ENCODE measurements at regions not wholly inside any gene's neighbourhood (a gene's known extent, or its start where the extent isn't known, plus 50 kb on each side); places are given as distances from the start of the nearest gene placed in this dataset.
"Not testable (repeated sequence)": the region's sequence is repeated elsewhere in the genome, so short reads cannot be mapped to it uniquely, and the experiment has no call there.

DNA sequence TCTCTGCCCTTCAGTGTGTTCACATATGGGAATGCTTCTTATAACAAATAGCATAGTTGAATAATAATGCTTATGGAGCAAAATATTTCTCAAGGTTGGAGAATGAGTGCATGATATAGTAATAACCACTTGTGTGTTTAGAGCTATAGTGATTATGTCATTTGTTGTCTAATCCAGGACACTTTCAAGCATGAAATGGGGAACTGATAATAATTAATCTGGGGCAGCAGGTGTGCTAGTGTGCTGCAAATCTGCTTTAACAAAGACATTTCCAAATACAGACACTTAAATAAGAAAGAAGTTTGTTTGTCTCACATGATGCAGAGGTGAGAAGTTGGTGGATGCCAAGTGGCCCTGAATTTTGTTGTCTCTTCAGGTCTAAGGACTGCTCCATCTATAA lies 579.3 kb upstream of the GRM7 start:
- DNase-seq (ENCODE audit: low read depth): no peak

DNA sequence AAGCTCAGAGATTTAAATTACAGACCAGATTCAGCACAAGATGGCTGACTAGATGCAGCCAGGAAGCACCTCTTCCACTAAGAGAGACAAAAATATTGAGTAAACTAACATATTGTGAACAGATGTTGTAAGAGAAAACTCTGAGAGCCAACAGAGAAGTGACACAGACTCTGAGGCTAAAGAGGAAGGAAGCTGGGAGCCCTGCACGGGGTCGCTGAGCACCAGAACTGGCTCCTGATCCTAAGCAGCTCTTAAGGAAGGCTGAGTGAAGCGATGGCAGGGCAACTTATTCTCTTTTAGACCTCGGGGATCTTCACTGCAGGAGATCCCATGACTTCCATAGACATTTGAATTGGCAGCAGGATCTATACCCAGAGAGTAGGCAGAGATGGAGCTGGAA lies 578.0 kb upstream of the GRM7 start:
- no peak for DNase-seq (ENCODE audit: low read depth)

DNA sequence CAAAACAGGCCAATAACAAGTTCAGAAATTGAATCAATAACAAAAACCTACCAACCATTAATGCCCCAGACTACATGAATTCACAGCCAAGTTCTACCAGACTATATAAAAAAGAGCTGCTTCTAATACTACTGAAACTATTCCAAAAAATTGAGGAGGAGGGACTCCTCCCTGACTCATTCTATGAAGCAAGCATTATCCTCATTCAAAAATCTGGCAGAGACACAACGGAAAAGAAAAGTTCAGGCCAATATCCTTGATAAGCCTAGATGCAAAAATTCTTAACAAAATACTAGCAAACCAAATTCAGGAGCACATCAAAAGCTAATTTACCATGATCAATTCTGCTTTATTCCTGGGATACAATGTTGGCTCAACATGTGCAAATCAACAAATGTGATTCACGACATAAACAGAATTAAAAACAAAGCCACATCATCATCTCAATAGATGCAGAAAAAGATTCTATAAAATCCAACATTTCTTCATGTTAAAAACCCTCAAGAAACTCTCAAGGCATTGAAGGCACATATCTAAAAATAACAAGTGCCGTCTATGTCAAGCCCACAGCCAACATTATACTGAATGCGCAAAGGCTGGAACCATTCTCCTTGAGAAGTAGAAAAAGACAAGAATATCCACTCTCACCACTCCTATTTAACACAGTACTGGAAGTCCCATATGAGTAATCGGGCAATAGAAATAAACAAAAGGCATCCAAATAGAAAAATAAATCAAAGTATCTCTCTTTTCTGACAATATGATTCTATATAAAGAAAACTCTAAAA lies 573.6 kb upstream of the GRM7 start:
- DNase-seq (ENCODE audit: low read depth): no peak

DNA sequence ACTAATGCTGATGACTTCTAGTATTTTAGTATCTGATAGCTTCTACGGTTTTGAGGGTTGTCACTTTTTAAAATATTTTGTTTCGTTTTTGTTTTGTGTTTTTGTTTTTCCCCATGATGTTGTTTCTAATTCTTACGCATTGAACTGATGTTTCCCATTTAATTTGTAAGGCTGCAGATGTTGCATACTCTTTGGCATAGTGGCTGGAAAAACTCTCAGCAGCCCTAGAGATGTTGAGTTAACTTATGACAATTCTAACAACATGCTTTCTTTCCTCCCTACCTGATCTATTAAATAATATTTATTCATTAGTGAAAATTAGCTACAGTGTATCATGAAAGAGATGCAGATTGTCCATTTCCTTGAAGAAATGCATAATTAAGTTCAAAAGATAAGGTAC lies 559.3 kb upstream of the GRM7 start:
- DNase-seq (ENCODE audit: low read depth): no peak

DNA sequence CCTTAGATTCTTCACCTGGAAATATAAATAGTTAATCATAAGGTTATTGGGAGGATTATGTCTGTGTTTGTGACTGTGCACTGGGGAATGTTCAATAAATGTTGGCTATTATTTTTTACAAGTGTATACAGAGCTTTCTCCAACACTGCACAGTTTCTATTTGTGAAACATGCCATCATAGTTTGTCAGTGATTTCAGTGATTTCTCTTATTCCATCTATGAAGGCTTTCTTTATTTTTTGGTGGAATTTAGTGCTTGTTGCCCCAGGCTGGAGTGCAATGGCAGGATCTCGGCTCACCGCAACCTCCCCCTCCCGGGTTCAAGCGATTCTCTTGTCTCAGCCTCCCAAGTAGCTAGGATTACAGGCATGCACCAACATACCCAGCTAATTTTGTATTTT lies 545.0 kb upstream of the GRM7 start:
- DNase-seq (ENCODE audit: low read depth): no peak

DNA sequence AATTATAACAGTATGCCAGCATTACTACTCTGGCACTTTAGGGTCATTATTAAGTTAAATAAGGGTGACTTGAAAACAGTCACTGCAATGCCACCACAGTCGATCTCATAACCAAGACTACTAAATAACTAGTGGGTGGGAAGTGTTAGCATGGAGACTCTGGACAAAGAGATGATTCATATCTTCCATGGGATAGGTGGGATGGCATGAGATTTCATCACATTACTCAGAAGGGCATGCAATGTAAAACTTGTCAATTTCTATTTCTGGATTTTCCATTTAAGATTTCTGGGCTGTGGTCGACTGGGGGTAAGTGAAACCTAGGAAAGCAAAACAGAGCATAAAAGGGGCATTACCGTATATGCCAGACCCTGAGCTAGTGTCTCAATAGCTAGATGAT lies 538.9 kb upstream of the GRM7 start:
- DNase-seq (ENCODE audit: low read depth): no peak

DNA sequence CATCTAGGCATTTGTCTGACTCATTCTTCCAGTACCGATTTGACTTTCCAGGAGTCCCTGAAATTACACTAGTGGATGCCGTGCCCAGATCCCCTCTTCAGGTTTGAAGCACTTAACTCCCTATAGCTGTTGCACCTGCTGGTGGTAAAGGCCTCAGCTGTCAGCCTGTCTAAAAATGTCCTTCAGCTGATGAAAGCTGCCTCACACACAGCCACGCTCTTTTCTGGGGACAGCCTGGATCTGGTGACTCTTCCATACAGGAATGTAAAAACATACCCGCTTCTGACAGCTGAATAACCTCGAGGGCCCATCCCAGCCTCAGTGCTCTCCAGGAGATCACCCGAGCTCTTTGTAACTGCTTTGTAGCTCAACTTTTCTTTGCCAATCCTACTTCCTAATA lies 534.1 kb upstream of the GRM7 start:
- DNase-seq (ENCODE audit: low read depth): no peak

DNA sequence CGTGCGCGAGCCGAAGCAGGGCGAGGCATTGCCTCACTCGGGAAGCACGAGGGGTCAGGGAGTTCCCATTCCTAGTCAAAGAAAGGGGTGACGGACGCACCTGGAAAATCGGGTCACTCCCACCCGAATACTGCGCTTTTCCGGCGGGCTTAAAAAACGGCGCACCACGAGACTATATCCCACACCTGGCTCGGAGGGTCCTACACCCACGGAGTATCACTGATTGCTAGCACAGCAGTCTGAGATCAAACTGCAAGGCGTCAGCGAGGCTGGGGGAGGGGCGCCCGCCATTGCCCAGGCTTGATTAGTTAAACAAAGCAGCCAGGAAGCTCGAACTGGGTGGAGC lies 520.0 kb upstream of the GRM7 start:
- not testable (repeated sequence) for DNase-seq (ENCODE audit: low read depth)

DNA sequence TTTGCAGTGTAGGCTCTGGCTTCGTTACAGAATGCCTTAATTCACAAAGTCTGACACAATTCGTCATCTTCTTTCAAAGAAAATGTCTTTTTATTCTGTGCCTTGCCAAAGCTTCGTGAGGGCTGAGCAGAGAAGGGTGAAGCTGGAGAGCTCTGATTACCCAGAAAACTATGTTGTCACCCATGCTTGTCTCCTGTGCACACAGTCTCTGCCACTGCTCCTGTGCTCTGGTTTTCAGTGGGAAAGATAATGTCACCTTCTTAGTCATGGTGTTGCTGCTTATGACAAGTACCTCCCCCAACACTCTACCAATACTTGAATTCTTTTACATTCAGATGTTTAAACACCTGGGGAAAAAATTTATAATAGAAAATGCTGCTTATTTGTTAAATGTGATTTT lies 509.2 kb upstream of the GRM7 start:
- no peak for DNase-seq (ENCODE audit: low read depth)

DNA sequence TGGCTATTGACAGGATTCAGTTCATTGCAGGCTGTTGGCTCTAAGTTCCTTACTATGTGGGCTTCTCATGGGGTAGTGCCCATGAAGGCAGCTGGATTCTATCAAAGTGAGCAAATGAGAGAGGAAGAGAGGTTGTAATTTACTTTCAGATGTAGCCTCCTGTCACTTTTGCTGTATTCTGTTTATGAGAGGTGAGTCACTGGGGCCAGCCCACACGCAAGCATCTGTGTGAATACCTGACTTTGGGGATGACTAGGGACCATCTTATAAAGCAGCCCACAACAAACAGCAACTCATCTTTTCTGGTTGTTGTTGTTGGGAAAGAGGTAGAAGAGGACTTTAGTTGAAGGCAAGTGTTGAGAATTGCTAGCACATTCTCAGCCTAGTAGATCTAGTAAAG lies 506.3 kb upstream of the GRM7 start:
- DNase-seq (ENCODE audit: low read depth): no peak

DNA sequence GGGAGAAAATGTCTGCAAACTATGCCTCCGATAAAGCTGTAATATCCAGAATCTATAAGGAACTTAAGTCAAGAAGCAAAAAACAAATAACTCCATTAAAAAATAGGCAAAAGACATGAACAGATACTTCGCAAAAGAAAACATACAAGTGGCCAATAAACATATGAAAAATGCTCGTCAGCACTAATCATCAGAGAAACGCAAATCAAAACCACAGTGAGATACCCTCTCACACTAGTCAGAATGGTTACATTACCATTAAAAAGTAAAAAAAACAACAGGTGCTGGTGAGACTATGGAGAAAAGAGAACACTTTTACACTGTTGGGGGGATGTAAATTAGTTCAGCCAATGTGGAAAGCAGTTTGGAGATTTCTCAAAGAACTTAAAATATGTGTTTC lies 498.5 kb upstream of the GRM7 start:
- DNase-seq (ENCODE audit: low read depth): no peak

DNA sequence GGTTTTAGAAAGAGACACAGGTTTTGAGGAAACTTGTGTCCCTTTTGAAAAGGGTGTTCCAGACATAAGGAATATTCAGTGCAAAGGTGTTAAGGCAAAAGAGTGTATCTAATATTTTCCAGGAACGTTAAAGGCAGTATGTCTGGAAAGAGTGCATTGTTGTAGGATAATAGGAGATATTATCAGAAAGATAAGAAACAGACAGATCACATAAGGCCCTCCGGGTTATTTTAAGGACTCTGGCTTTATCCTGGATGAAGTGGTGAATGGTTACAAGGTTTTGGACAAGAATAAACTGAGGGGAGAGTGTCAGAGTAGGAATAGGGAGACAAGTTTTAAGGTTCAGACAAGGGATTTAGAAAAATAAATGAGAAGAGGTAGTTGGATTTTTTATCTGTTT lies 493.7 kb upstream of the GRM7 start:
- no peak for DNase-seq (ENCODE audit: low read depth)

DNA sequence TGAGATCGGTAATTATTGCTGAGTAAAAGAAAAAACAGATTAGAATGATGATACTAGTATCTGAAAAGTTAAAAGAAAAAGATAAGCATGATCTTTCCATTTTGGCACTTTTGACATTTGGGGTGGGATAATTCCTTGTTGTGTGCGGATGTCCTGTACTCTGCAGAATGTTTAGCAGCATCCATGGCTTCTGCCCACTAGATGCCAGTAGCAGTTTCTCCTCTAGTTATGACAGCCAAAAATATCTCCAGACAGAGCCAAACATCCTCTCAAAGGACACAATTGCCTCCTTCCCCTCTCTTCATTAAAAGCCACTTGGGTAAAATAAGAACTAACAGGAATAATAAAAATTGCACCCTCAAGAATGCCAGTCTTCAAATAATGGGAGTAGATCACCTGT lies 468.8 kb upstream of the GRM7 start:
- DNase-seq (ENCODE audit: low read depth): no peak

DNA sequence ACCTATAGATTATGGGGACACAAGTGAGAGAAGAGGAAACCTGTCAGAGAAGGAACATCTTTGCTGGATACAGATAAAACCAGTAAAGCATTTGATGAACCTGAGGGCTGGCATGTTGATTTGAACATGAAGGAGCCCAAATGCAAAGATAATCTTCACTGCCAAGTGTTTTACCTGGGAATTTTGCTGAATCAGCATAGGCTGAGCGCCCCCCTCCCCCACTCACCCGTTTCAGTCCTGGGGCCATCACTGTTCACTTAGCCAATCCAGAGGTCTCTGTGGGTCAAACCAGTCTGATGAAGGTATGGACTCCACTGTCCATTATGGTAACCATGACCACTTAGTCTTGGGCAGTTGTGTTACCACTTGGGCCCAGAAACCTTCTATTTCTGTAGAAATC lies 466.0 kb upstream of the GRM7 start:
- no peak for DNase-seq (ENCODE audit: low read depth)

DNA sequence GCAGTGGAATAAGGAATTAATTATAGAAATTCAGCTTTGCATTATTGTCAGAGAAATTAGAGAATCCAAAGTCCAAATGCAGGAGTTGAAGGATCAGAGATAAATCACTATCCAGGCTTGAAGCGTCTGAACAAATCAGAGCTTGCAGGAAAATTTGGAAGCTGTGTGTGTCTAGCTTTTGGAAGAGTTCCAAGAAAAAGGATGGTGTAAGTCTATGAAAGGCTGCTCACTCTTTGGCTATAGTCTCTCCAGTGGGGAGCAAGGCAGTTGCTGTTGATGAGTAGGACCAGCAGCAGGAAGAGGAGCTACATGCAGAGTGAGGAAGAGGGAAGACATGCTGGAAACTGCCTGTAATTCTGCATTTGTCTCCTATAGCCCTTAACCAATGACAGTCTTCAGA lies 464.3 kb upstream of the GRM7 start:
- DNase-seq (ENCODE audit: low read depth): no peak

DNA sequence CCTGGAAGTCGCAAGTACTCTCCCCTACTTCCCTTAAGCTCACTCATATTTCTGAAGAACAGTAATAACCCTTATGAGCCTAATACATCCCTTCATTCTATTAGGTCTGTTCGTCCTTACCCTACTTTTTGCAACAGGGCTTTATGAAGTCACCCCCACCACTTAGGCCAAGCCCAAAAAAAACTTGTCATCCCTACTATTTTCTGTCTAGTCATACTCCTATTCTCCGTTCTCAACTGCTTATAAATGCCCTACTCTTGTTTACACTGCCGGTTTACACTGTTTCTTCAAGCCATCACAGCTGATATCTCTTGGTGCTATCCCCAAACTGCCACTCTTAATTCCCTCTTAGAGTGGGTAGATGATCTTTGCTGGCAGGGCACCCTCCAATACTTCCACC lies 458.2 kb upstream of the GRM7 start:
- not testable (repeated sequence) for DNase-seq (ENCODE audit: low read depth)

DNA sequence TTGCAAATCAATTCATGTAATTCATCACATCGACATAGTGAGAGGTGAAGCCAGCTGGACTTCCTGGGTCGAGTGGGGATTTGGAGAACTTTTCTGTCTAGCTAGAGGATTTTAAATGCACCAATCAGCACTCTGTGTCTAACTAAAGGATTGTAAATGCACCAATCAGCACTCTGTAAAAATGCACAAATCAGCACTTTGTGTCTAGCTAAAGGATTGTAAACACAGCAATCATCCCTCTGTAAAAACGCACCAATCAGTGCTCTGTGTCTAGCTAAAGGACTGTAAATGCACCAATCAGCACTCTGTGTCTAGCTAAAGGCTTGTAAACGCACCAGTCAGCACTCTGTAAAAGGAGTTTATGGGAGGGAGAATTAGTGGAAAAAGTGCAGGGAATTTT lies 454.0 kb upstream of the GRM7 start:
- not testable (repeated sequence) for DNase-seq (ENCODE audit: low read depth)

DNA sequence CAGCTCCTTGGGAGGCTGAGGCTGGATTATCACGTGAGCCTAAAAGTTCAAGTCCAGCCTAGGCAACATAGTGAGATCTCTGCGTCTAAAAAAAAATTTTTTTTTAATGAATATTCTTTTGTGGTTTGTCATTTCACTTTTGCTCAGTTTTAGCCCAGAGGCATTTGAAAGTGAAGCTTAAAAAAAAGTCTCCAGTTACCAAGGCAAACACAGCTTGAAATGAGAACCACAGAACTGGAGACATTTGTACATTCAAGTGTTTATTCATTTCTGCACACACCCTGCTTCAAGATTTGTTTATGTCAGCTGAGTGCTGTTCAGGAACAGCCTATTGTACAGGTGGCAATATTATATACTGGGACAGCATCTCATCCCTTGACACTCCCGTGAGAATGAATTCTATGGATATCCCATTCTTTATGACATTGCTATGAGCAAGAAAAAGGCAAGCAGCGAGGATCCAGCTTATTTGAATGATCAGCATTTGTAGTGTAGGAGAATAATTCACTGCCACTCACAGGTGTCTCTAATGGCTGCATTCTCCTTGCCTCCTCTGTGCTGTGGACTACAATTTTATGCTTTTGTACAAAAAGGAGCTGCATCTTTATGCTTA lies 444.8 kb upstream of the GRM7 start:
- no peak for DNase-seq (ENCODE audit: low read depth)

DNA sequence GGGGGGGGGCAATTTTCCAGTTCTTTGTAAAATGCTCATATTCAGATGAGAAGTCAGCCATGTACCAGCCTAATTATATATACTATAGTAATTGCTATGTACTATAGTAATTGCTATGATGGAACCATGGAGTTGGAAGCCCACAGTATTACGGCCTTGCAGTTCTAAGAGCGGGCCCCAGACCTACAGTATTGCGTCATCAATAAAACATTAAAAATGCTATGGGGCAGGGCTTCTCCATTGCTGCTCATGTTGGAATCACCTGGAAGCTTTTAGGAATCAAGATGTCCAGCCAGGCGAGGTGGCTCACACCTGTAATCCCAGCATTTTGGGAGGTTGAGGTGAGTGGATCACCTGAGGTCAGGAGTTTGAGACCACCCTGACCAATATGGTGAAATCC lies 443.7 kb upstream of the GRM7 start:
- DNase-seq (ENCODE audit: low read depth): no peak

DNA sequence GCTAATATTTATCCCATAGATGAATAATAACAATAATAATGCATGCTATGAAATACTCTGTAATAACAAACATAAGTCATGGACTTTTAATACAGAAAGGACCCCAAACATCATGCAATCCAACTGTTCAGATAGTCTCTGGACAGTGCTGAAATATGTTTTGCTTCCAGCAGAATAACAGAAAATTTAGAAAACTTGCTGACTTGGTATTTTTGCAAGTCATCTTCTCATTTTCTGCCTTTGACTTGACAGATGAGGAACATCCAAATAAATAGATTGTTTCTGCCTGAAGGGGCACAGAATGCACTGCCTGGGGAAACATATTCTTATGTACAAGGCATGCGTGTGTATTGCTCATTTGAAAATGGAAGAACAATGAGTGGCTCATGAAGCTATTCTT lies 442.4 kb upstream of the GRM7 start:
- no peak for DNase-seq (ENCODE audit: low read depth)

DNA sequence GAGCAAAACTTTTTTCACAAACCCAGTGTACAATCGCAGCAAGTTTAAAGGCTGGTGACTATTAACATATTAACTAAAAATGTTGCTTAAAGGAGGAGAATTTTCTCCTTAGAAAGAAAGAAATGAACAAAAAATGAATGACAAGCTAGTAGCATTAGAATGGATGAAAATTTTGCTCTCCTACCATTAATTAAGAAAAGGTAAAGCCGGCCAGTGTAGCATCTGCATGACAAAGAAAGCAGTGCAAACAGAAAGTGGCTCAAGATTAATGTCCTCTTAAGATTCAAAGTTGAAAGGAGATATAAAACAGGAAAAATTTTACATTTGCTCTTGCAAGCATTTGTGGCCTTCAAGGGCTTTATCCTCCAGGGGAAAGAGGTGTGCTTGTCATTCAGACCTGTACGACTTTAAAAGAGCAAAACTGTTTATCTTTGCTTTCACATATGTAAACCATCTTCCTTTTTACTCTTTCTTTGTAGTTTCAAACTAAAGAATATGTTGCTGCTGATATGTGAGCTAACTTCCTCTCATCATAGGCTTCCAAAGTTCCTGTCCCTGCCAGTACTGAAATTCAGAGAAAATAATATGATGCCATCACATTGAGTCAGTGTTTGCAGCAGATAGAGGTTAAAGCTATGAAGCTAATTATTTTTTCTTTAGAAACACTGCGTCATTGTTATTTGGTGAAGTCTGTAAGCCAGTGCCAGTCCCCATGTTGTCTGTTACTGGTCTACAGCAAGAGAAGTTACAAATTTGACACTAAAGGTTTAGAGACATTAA lies 439.1 kb upstream of the GRM7 start:
- DNase-seq (ENCODE audit: low read depth): no peak

DNA sequence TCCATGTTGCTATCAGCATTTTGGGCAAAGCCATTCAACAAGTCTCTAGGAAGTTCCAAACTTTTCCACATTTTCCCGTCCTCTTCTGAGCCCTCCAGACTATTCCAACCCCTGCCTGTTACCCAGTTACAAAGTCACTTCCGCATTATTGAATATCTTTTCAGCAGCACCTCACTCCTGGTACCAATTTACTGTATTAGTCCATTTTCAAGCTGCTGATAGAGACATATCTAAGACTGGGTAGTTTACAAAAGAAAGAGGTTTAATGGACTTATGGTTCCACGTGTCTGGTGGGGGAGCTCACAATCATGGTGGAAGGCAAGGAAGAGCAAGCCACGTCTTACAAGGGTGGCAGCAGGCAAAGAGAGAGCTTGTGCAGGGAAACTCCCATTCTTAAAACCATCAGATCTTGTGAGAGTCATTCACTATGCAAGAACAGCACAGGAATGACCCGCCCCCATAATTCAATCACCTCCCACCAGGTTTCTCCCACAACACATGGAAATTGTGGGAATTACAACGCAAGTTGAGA lies 435.6 kb upstream of the GRM7 start:
- no peak for DNase-seq (ENCODE audit: low read depth)

DNA sequence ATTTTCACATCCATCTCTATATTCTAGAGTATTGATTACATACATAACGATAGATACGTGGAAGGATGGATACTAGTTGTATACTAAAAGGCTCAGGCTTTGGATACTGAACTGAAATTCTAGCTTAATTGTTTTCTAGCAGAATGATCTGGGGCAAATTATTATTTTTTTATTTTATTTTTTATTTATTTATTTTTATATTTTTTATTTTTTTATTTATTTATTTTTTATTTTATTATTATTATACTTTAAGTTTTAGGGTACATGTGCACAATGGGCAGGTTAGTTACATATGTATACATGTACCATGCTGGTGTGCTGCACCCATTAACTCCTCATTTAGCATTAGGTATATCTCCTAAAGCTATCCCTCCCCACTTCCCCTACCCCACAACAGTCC lies 432.6 kb upstream of the GRM7 start:
- not testable (repeated sequence) for DNase-seq (ENCODE audit: low read depth)

All from fibroblast of the conjunctiva (primary cell).